ENCODE measurements at regions not wholly inside any gene's neighbourhood (a gene's known extent, or its start where the extent isn't known, plus 50 kb on each side); places are given as distances from the start of the nearest gene placed in this dataset.
"Not testable (repeated sequence)": the region's sequence is repeated elsewhere in the genome, so short reads cannot be mapped to it uniquely, and the experiment has no call there.

DNA sequence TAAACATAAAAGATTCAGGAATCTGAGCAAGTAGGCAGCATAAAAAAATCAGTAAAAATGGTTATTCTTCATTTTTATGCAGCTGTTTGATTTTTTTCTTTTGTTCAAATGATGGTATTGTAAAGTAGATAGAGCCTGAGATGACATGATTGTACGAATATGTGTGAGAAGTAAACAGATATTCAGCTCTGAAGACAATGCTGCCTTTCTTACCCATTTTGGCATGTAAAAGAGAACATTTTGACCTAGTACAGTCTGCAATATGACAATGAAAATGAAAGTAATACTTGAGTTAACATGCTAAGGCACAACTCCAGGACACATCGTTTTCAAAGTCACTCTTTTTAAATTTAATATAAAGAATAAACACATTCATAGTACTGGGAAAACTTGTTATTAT lies 95.7 kb upstream of the NCAM2 start:
- DNase-seq: no peak
- Histone ChIP-seq H3K27me3 (ENCODE audit: control insufficient read depth, insufficient read depth, low read length) (no peaks in the 10 kb centered on the region), H3K36me3 (replicated peaks; ENCODE audit: control insufficient read depth, insufficient read depth, low read length) (no peaks in the 10 kb centered on the region), H3K4me3 (ENCODE audit: insufficient read depth, low read depth, low read length) (no peak overlapping the region)

DNA sequence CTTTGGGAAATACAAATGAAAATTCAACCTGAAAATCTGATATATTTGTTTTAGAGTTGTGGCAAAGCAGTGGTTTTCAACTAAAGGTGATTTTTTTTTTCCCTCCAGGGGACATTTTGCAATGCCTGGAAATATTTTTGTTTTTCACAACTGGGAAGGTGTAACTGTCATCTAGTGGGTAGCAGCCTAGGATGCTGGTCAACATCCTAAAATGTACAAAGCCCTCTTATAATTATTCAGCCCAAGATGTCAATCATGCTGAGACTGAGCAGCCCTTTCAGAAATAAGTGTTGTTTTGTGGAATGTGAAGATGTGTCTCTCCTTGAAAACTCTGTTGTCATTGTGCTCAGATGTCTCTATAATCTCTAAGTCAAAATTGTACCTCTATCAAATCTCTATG lies 95.2 kb upstream of the NCAM2 start:
- no peak for DNase-seq
- H3K4me3 ChIP-seq (ENCODE audit: insufficient read depth, low read depth, low read length): no peak overlapping the region
- no peaks in the 10 kb centered on the region for H3K36me3 ChIP-seq (replicated peaks; ENCODE audit: control insufficient read depth, insufficient read depth, low read length)
- H3K27me3 ChIP-seq (ENCODE audit: control insufficient read depth, insufficient read depth, low read length): no peaks in the 10 kb centered on the region

- not testable (repeated sequence) for H3K4me3 ChIP-seq (ENCODE audit: insufficient read depth, low read depth, low read length); H3K27me3 ChIP-seq (ENCODE audit: control insufficient read depth, insufficient read depth, low read length); DNase-seq; H3K36me3 ChIP-seq (replicated peaks; ENCODE audit: control insufficient read depth, insufficient read depth, low read length)
These were observed 70.7 kb upstream of the NCAM2 start for GRCh38 chr21:20927555-20927954.

GRCh38 chr21:20942523-20942922 lies 55.7 kb upstream of the NCAM2 start:
- Histone ChIP-seq H3K27me3 (ENCODE audit: control insufficient read depth, insufficient read depth, low read length) (no peaks in the 10 kb centered on the region), H3K36me3 (replicated peaks; ENCODE audit: control insufficient read depth, insufficient read depth, low read length) (no peaks in the 10 kb centered on the region)

DNA sequence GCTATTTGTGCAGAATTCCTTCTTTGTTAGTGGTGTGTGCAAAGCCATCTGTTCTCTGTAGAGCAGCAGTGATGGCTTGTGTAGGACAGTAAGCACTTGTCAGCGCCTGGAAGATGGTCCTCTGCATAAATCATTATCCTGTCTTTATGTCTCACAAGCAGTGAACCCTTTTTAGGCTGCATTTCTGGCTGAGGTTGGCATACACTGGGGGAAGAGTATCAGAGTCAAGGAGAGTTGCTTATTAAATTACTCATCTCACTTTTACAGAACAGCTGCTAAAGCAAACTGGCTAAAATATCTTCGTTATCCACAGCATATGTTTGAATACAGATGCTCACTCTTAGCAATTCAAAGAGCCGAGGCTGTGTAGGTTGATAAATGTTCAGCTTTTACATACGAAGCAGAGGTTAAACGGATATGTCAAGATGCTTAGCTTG lies 54.6 kb upstream of the NCAM2 start:
- no peak for DNase-seq
- no peaks in the 10 kb centered on the region for H3K36me3 ChIP-seq (replicated peaks; ENCODE audit: control insufficient read depth, insufficient read depth, low read length)
- no peak overlapping the region for H3K4me3 ChIP-seq (ENCODE audit: insufficient read depth, low read depth, low read length)
- no peaks in the 10 kb centered on the region for H3K27me3 ChIP-seq (ENCODE audit: control insufficient read depth, insufficient read depth, low read length)

More at GRCh38 chr21:20942523-20942922, 55.7 kb upstream of the NCAM2 start:
- DNase-seq: no peak
- H3K4me3 ChIP-seq (ENCODE audit: insufficient read depth, low read depth, low read length): no peak overlapping the region

DNA sequence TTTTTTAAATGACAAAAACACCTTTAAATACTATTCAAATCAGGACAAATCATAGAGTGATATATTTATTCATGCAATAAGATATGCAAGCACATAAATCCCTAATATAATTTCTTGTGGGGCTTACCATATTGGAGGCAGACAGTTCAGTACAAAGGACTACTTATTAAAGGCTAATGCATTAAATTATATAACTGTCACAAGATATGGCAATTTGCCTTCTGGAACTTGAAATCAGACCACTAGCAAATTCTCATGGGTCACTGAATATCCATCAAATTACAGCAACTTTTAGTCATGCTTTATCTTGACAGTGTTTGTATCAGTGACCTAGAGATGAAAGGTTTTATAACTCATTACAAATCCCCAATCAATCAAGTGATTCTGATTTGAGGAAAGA lies 54.1 kb upstream of the NCAM2 start:
- no peaks in the 10 kb centered on the region for H3K27me3 ChIP-seq (ENCODE audit: control insufficient read depth, insufficient read depth, low read length)
- DNase-seq: no peak
- H3K4me3 ChIP-seq (ENCODE audit: insufficient read depth, low read depth, low read length): no peak overlapping the region
- H3K36me3 ChIP-seq (replicated peaks; ENCODE audit: control insufficient read depth, insufficient read depth, low read length): no peaks in the 10 kb centered on the region

DNA sequence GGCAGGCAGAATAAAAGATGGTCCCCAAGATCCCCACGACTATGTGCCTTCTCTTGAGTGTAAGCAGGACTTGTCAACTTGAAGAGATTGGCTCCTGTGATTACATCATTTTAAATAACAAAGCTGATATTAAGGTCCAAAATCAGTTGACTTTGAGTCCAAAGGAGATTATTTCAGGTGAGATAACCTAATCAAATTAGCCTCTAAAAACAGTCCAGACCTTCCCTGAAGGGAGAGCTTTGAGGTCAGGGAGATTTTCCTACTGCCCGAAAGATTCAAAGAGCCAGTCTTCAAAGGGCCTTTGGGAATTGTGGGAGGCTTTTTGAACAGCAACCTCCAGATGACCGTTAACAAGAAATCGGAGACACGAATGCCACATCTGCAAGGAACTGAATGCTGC lies 51.5 kb upstream of the NCAM2 start:
- no peaks in the 10 kb centered on the region for H3K27me3 ChIP-seq (ENCODE audit: control insufficient read depth, insufficient read depth, low read length)
- H3K4me3 ChIP-seq (ENCODE audit: insufficient read depth, low read depth, low read length): no peak overlapping the region
- no peak for DNase-seq
- H3K36me3 ChIP-seq (replicated peaks; ENCODE audit: control insufficient read depth, insufficient read depth, low read length): no peaks in the 10 kb centered on the region

Data from H7 (cell line).